Medulla oblongata (tissue), 1 donor: ENCODE measurements at regions not wholly inside any gene's neighbourhood (a gene's known extent, or its start where the extent isn't known, plus 50 kb on each side); places are given as distances from the start of the nearest gene placed in this dataset.

Experiments
- DNase-seq: peaks from one replicate; pipeline ENCODE4 v3.0.0-alpha.2; 2015; ENCODE audit errors: extremely low spot score

- DNase-seq, result no peak
Observed at GRCh38 chr16:86683441-86684194, 105.3 kb downstream of the FOXL1 start.

DNA sequence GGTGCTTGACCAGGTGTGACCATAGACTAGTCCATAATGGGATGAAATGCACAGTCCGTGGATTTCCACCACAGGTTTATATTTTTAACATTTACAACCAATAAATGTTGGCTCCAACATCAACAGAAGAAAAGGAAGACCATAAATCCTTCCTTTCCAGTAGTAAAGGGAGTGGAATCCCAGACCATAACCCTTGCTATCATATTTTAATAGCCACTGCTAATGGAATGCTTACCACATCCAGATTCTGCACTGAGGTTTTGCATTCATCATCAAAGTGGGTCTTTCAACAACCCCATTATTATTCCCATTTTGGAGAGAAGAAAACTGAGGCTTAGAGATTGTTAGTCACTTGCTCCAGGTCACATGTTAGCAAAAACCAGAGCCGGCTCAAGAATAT is 106.7 kb downstream of the FOXL1 start:
- DNase-seq, result no peak

DNA sequence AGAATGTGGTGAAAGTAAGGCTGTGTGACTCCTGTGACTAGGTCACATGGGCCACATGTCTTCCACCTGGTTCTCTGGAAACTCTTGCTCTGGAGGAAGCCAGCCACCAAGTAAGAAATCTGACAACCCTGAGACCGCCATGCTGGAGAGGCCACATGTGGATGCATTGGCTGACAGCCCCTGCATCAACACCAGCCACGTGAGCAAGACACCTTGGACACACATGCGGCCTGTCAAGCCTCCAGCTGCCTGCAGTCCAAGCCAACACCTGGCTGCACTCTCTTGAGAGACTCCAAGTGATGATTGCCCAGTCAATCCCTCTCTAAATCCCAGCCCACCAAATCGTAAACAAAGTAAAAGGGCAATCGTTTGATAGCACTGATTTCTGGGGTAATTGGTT is 112.6 kb downstream of the FOXL1 start:
- no peak for DNase-seq

GRCh38 chr16:86692426-86692825 is 114.1 kb downstream of the FOXL1 start:
- no peak for DNase-seq

GRCh38 chr16:86693033-86693432 is 114.7 kb downstream of the FOXL1 start:
- DNase-seq, result no peak

DNA sequence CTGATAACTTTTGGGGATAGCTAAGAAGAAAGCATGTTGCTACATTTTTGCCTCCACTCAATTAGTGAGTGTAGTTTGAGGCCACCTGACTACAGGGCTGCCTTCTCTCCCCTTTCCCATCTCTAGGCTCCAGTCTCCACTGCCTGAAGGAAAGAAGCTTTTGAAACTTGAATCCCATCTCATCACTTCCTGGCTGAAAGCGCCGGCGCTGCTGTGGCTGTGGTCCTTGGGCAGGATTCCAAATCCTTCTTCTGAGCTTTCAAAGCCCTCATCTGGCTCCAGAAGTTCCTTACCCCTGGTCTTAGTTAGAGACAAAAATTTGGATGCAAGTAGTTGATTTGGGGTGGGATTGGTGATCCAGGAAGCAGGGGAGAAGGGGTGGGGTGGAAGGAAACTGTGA is 119.4 kb downstream of the FOXL1 start:
- no peak for DNase-seq

- DNase-seq, result no peak
Observed at GRCh38 chr16:86700046-86700945, 121.9 kb downstream of the FOXL1 start.

DNA sequence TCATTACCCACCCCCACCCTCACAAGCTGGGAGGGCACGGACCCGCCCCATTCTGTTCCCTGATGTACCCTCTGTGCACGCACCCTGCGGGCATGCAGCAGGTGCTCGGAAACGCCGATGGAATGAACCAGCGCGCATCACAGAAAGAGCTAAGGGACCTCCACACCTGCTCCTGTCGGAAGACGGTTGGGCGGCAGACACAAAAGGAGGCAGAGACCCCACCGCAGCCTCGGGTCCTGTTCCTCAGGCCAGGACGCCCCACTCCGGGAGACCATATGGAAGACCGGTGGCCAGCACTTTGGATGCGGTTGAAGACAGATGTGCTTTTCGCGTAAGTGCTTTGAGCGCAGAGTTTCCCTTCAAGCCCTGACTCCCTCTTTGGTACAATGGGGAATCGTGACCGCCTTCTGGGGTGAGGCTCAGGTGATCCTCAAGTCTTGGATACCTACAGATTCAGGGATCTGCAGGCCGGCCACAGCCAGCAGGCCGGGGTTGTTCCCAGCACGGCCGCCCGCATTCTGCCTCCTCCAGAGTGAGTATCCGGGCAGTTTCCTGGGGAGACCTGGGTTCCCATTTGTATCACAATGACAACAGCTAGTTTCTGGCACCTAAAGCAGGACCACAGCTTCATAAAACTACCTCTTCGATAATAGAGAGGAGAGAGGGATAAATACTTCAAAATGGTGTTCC is 123.1 kb downstream of the FOXL1 start:
- DNase-seq, result no peak

- DNase-seq, result no peak
Observed at GRCh38 chr16:86702824-86703588, 124.7 kb downstream of the FOXL1 start.

DNA sequence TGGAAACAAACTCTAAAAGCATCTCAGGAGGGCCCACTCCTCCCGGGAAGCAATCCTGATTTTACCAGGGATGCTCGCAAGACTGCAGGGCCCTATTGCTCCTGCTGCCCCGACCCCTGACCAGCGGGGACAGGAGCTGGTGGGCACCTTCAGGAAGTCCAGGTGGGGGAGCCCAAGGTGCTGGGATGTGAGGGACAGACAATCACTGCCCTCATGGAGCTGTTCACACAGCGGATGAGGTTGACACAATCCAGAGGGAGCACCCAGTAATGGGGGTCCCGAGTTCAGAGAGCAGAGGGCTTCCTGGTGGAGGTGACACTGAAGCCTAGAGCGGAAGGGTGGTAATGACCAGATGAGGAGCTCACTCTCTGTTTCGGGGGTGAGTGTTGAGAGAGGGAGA is 126.2 kb downstream of the FOXL1 start:
- no peak for DNase-seq

- DNase-seq, result no peak
Observed at GRCh38 chr16:86706726-86707125, 128.4 kb downstream of the FOXL1 start.

DNA sequence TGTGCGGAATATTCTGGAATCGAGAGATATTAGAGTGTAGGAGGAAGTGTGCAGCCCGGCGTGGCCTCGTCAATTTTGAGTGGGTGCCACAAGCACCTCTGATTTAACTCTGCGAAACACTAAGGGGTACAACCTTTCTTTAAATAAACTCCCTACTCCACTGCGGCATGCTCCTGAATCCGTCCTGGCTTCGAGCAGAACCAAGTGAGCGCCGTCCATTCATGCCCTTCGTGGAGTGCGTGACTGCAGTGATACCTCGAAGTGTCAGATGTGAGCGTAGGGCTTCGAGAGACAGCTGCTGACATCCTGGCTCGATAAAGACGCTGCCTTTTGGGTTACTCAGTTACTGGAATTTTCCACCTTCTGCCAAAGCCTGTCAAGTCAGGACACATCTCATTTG is 128.8 kb downstream of the FOXL1 start:
- DNase-seq, result no peak

GRCh38 chr16:86707581-86707980 is 129.2 kb downstream of the FOXL1 start:
- DNase-seq, result no peak

DNA sequence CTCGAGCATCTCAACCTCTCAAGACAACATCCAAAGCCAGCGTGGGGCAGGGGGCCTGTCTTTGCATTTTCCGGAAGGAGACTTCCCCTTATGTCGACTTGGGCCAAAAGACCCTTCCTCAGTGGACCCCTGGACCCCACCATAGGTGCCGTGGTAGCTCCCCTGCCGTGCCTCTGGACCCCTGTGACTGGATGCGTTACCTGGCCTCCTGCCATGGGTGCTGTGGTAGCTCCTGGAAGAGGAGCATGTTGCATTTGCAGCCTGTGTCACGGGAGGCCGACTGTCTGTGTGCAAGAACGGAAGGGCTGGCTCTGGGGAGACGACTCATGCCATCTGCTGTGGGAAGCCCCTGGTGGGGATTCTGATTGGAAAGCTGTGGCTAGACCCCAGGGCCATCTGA is 130.1 kb downstream of the FOXL1 start:
- DNase-seq, result no peak

DNA sequence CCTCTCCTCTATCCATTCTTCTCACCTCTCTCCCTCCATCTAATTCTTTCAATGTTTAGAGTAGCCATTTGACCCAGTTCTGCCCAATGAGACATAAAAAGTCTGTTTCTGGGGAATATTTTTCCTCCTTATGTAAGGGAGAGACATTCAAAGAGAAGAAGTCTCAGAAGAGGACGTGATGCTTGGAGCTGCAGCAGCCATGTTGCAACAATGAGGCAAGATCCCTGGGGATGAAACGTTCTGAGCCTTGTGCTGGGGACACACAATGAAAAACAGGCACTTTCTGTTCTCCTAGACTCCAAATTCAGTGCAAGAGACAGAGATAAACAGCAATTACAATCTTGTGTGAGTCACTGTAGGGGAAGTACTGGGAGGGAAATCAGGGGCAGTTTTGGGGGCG is 130.8 kb downstream of the FOXL1 start:
- DNase-seq, result no peak

- no peak for DNase-seq
Observed at GRCh38 chr16:86709902-86710601, 131.7 kb downstream of the FOXL1 start.

GRCh38 chr16:86710602-86710950 is 132.2 kb downstream of the FOXL1 start:
- DNase-seq, result no peak

DNA sequence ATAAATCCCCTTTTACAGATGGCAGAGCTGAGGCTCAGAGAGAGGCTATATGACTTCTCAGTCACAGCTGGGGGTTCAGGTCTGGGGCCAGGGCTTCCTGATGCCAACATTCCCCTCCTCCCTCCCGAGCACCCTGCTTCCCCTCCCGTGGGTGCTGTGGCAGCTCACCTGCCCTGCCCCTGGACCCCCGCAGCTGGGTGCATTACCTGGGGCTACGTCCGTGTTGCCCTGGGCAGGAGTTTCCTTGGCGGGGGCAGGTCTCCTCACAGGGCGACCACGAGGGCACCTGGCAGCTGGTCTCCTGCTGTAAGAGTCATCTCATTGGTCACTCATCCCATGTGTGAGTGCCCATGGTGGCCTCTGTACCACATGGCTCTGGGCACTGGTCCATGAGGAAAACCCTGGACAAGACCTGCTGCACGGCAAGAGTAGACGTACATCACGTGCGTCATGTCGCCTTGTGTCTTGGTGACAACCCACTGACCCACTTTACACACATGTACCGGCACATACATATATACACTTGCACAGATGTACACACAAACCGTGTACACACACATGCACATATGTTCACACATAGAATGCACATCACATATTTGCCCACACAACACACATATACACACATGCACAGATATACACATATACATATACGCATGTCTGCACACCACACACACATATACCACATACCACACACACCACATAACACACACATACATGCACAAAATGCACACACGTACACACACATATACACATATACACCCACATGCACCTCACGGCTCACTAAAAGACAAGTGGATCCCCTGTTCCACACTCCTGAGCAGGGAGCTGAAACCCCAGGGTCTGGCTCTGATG is 134.0 kb downstream of the FOXL1 start:
- DNase-seq, result no peak

GRCh38 chr16:86713021-86713631 is 134.8 kb downstream of the FOXL1 start:
- DNase-seq, result no peak

- DNase-seq, result no peak
Observed at GRCh38 chr16:86714166-86714565, 135.8 kb downstream of the FOXL1 start.
